ENCODE measurements at regions not wholly inside any gene's neighbourhood (a gene's known extent, or its start where the extent isn't known, plus 50 kb on each side); places are given as distances from the start of the nearest gene placed in this dataset.
"Not testable (repeated sequence)": the region's sequence is repeated elsewhere in the genome, so short reads cannot be mapped to it uniquely, and the experiment has no call there.

GRCh38 chr21:23660560-23660959 is 1946.7 kb downstream of the MRPL39 start:
- DNase-seq = no peak

- no peak for DNase-seq
These were observed 1962.5 kb downstream of the MRPL39 start for GRCh38 chr21:23644768-23645167.

- no peak for DNase-seq
These were observed 1967.6 kb downstream of the MRPL39 start for GRCh38 chr21:23639721-23640120.

GRCh38 chr21:23638131-23638695 is 1969.1 kb downstream of the MRPL39 start:
- DNase-seq = peak; percentile 15

GRCh38 chr21:23633447-23633940 is 1973.8 kb downstream of the MRPL39 start:
- no peak for DNase-seq

- DNase-seq = no peak
These were observed 1983.0 kb downstream of the MRPL39 start for GRCh38 chr21:23624281-23624680.

- no peak for DNase-seq
These were observed 1994.3 kb downstream of the MRPL39 start for GRCh38 chr21:23613014-23613413.

- DNase-seq = no peak
These were observed 1995.1 kb downstream of the MRPL39 start for GRCh38 chr21:23612210-23612609.

- peak; percentile 23 for DNase-seq
These were observed 1999.4 kb downstream of the MRPL39 start for GRCh38 chr21:23607782-23608431.

GRCh38 chr21:23601549-23601948 is 2005.7 kb downstream of the MRPL39 start:
- no peak for DNase-seq

- no peak for DNase-seq
These were observed 2013.7 kb downstream of the MRPL39 start for GRCh38 chr21:23593582-23593981.

GRCh38 chr21:23585419-23585818 is 2021.9 kb downstream of the MRPL39 start:
- DNase-seq = no peak

GRCh38 chr21:23579573-23579972 is 2027.7 kb downstream of the MRPL39 start:
- no peak for DNase-seq

- DNase-seq = peak; percentile 2
These were observed 2029.3 kb downstream of the MRPL39 start for GRCh38 chr21:23578027-23578426.

GRCh38 chr21:23574932-23575331 is 2032.3 kb downstream of the MRPL39 start:
- DNase-seq = no peak

- DNase-seq = not testable (repeated sequence)
These were observed 2058.4 kb downstream of the MRPL39 start for GRCh38 chr21:23548924-23549323.

GRCh38 chr21:23543333-23543732 is 2063.9 kb downstream of the MRPL39 start:
- no peak for DNase-seq

- no peak for DNase-seq
These were observed 2065.2 kb downstream of the MRPL39 start for GRCh38 chr21:23542097-23542496.

GRCh38 chr21:23541571-23541970 is 2065.7 kb downstream of the MRPL39 start:
- no peak for DNase-seq

- no peak for DNase-seq
These were observed 2072.4 kb downstream of the MRPL39 start for GRCh38 chr21:23534850-23535249.

GRCh38 chr21:23531444-23531843 is 2075.8 kb downstream of the MRPL39 start:
- no peak for DNase-seq

GRCh38 chr21:23524685-23525084 is 2082.6 kb downstream of the MRPL39 start:
- no peak for DNase-seq

GRCh38 chr21:23522751-23523150 is 2084.5 kb downstream of the MRPL39 start:
- DNase-seq = peak; percentile 17

GRCh38 chr21:23507501-23507900 is 2099.8 kb downstream of the MRPL39 start:
- DNase-seq = no peak

GRCh38 chr21:23496729-23497128 is 2110.6 kb downstream of the MRPL39 start:
- no peak for DNase-seq

All from eye (tissue), 1 donor.